Parathyroid adenoma (tissue), 2 donors: ENCODE measurements at regions not wholly inside any gene's neighbourhood (a gene's known extent, or its start where the extent isn't known, plus 50 kb on each side); places are given as distances from the start of the nearest gene placed in this dataset.

Source experiments
- H2AFZ ChIP-seq: fragments of 300-600 bp; sonication (generic); one replicate; pipeline ENCODE4 v1.7.0; 2017; ENCODE audit warnings: antibody characterized with exemption, mild to moderate bottlenecking
- H3K27ac ChIP-seq: fragments of 300-600 bp; sonication (generic); one replicate; pipeline ENCODE4 v1.7.0; 2017
- H3K27me3 ChIP-seq: fragments of 300-600 bp; sonication (generic); one replicate; pipeline ENCODE4 v1.7.0; 2017; ENCODE audit warnings: low read length; ENCODE audit not compliant: control insufficient read depth, insufficient read depth
- H3K36me3 ChIP-seq: fragments of 300-600 bp; sonication (generic); one replicate; pipeline ENCODE4 v1.7.0; 2017; ENCODE audit warnings: low read length; ENCODE audit not compliant: control insufficient read depth, insufficient read depth
- H3K4me1 ChIP-seq: fragments of 300-600 bp; sonication (generic); one replicate; pipeline ENCODE4 v1.7.0; 2017; ENCODE audit warnings: control low read depth
- H3K4me2 ChIP-seq: fragments of 300-600 bp; sonication (generic); one replicate; pipeline ENCODE4 v1.7.0; 2017; ENCODE audit warnings: low read length
- H3K4me3 ChIP-seq: fragments of 300-600 bp; sonication (generic); one replicate; pipeline ENCODE4 v1.7.0; 2017; ENCODE audit warnings: low read depth, low read length
- H3K79me2 ChIP-seq: fragments of 300-600 bp; sonication (generic); one replicate; pipeline ENCODE4 v1.7.0; 2017; ENCODE audit warnings: control low read depth
- H3K9ac ChIP-seq: fragments of 300-600 bp; sonication (generic); one replicate; pipeline ENCODE4 v1.7.0; 2017; ENCODE audit warnings: mild to moderate bottlenecking
- H3K9me3 ChIP-seq: fragments of 300-600 bp; sonication (generic); one replicate; pipeline ENCODE4 v1.7.0; 2017; ENCODE audit warnings: low read length; ENCODE audit not compliant: control insufficient read depth
- TF ChIP-seq, protein P1 (sequence below): fragments of 300-600 bp; sonication (generic); IDR thresholded peaks from one replicate; pipeline ENCODE4 v1.7.0; 2017; ENCODE audit warnings: antibody characterized with exemption, mild to moderate bottlenecking
- donor health status: primary hyperparathyroidism.

DNA sequence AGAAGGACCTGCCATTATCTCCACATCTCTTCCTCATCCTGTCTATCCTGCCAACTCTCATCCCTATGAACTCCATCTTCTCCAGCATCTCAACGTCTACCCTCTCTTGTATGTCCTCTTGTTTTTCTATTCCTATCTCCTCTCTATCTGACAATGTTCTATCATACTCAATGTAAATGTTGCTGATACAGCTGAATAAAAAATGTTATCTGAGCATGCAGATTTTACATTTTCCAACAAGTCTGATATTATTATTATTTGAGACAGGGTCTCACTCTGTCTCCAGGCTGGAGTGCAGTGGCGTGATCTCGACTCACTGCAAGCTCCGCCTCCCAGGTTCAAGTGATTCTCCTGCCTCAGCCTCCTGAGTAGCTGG lies 56.0 kb upstream of the RAI14 start:
- Histone ChIP-seq H2AFZ (no peak overlapping the region), H3K27ac (no peak overlapping the region), H3K4me1 (no peaks in the 10 kb centered on the region), H3K4me3 (no peak overlapping the region), H3K4me2 (no peak overlapping the region), H3K9me3 (no peaks in the 10 kb centered on the region), H3K79me2 (no peaks in the 10 kb centered on the region), H3K36me3 (no peaks in the 10 kb centered on the region), H3K9ac (no peak overlapping the region), H3K27me3 (no peaks in the 10 kb centered on the region)
- TF ChIP-seq, protein P1, sequence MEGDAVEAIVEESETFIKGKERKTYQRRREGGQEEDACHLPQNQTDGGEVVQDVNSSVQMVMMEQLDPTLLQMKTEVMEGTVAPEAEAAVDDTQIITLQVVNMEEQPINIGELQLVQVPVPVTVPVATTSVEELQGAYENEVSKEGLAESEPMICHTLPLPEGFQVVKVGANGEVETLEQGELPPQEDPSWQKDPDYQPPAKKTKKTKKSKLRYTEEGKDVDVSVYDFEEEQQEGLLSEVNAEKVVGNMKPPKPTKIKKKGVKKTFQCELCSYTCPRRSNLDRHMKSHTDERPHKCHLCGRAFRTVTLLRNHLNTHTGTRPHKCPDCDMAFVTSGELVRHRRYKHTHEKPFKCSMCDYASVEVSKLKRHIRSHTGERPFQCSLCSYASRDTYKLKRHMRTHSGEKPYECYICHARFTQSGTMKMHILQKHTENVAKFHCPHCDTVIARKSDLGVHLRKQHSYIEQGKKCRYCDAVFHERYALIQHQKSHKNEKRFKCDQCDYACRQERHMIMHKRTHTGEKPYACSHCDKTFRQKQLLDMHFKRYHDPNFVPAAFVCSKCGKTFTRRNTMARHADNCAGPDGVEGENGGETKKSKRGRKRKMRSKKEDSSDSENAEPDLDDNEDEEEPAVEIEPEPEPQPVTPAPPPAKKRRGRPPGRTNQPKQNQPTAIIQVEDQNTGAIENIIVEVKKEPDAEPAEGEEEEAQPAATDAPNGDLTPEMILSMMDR: no peak

DNA sequence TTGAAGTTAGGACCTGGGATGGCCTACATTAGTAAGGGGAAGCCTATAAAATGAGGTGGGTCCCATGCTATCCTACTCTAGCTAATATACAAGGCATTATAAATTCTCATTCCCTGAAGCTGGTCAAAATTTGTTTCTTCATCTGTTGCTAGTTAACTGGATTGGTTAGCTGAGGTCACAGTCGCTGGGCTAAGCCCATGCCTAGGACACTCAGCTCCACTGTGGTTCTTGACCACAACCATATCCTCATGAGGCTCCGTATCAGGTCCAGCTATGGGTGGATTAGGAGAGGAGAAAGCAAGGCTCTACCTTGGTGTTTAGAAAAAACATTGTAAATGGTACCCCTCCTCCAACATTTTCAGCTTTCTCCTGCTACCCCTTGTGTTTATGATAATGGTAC lies 52.8 kb upstream of the RAI14 start:
- no peak overlapping the region for H3K9ac ChIP-seq
- no peak overlapping the region for H3K27ac ChIP-seq
- H3K79me2 ChIP-seq: no peaks in the 10 kb centered on the region
- no peaks in the 10 kb centered on the region for H3K4me1 ChIP-seq
- TF ChIP-seq, protein P1: no peak
- no peak overlapping the region for H3K4me3 ChIP-seq
- no peak overlapping the region for H3K4me2 ChIP-seq
- no peaks in the 10 kb centered on the region for H3K9me3 ChIP-seq
- no peaks in the 10 kb centered on the region for H3K36me3 ChIP-seq
- H2AFZ ChIP-seq: no peak overlapping the region
- no peaks in the 10 kb centered on the region for H3K27me3 ChIP-seq

DNA sequence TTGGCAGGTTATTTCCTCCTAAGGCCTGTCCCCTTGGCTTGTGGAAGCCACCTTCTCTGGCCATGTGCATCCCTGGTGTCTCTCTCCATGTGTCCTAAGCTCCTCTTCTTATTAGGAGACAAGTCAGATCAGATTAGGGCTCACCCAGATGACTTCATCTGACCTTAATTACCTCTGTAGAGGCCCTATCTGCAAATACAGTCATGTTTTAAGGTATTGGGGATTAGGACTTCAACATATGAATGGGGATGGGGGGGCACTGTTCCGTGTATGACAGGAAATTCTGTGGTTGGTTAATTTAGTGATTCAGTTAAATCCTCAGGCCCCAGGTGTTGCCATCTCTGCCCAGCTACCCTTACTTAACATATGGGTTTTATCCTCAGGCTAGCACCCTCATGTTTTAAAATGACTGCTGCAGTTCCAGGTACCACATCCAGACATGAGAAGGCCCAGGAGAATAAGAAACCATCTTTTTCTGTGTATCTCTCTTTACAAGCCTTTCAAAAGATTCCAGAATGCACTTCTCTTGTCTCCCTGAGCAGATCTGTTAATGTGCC lies 51.9 kb upstream of the RAI14 start:
- Histone ChIP-seq H3K27me3 (no peaks in the 10 kb centered on the region), H3K36me3 (no peaks in the 10 kb centered on the region), H3K27ac (no peak overlapping the region), H3K4me3 (no peak overlapping the region), H3K9ac (no peak overlapping the region), H2AFZ (no peak overlapping the region), H3K9me3 (no peaks in the 10 kb centered on the region), H3K79me2 (no peaks in the 10 kb centered on the region), H3K4me2 (no peak overlapping the region), H3K4me1 (no peaks in the 10 kb centered on the region)
- TF ChIP-seq, protein P1: no peak

DNA sequence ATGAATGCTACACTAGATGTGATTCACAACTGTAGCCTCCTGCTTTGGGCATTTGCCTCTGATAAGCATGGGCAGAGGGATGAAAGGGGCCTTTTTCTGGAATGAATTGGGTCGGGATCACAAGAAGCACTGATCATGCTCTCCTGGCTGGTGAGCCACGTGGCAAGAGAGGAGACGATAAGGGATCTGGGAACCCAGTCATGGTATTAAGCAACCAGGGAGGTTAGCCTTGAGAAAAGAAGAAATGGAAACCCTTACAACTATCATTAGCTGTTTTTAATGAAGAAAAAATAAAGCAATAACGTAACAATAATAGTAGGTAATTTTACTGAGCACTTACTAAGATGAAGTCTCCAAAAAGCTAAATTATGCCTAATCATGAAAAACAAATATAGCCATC lies 50.0 kb upstream of the RAI14 start:
- H3K4me1 ChIP-seq: no peaks in the 10 kb centered on the region
- no peaks in the 10 kb centered on the region for H3K79me2 ChIP-seq
- TF ChIP-seq, protein P1: no peak
- H2AFZ ChIP-seq: no peak overlapping the region
- H3K4me3 ChIP-seq: no peak overlapping the region
- H3K4me2 ChIP-seq: no peak overlapping the region
- no peaks in the 10 kb centered on the region for H3K27me3 ChIP-seq
- no peak overlapping the region for H3K27ac ChIP-seq
- no peak overlapping the region for H3K9ac ChIP-seq
- H3K36me3 ChIP-seq: no peaks in the 10 kb centered on the region
- no peaks in the 10 kb centered on the region for H3K9me3 ChIP-seq
